ENCODE measurements at regions not wholly inside any gene's neighbourhood (a gene's known extent, or its start where the extent isn't known, plus 50 kb on each side); places are given as distances from the start of the nearest gene placed in this dataset.

DNA sequence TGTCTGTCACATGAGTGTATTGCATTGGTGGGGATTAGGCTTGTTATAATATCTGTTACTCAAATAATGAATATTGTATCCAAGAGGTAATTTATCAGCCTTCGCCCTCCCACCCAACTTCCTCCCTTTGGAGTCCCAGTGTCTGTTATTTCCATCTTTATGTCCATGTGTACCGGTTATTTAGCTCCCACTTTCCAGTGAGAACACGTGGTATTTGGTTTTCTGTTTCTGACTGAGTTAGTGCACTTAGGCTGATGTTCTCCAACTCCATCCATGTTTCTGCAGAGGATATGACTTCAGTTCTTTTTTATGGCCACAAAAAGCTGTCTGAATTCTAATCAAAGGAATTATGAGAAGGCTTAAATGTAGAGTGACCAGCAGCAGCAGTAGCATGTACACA lies 104.0 kb upstream of the ARHGAP28 start:
- Histone ChIP-seq H3K4me1 (ENCODE audit: control insufficient read depth in 3 of 3, insufficient read depth in 2 of 3, low read depth in 1 of 3, low read length in 2 of 3) (no peaks in the 10 kb centered on the region), H3K36me3 (ENCODE audit: control insufficient read depth in 3 of 3, insufficient read depth in 2 of 3, low read depth in 1 of 3, low read length in 3 of 3) (no peaks in the 10 kb centered on the region), H3K4me3 (ENCODE audit: low read depth in 1 of 3, low read length in 3 of 3) (no peak overlapping the region), H3K27ac (ENCODE audit: low read depth in 1 of 3, low read length in 2 of 3) (no peak overlapping the region), H3K27me3 (ENCODE audit: control insufficient read depth in 3 of 3, insufficient read depth in 3 of 3, low read length in 3 of 3) (no peaks in the 10 kb centered on the region), H3K9me3 (ENCODE audit: control insufficient read depth in 2 of 2, insufficient read depth in 1 of 2, low read depth in 1 of 2, low read length in 1 of 2) (no peaks in the 10 kb centered on the region)
- 50 to 78% (median 70%) methylated on average over 3 of the region's 3 CpGs for WGBS, 3 donors
- FAIRE-seq, result no peak
- no peak for DNase-seq

DNA sequence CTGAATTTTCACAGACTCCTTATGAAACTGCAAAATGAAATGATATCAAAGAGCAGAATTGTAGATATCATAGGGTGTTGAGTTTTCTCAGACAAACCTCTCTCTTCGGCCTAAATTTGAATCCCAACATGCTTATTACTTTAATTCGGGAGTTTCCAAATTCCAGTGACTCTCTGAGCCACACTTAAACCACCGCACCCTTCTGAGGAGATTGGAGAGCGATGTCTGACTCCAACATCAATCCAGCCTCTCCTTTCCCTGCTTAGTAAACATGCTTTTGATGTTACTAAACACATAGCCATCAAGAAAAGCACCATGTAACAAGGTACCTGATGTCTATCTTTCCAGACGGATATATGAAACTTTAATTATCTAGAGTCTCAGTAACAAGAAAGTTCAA lies 103.1 kb upstream of the ARHGAP28 start:
- Histone ChIP-seq H3K4me3 (ENCODE audit: low read depth in 1 of 3, low read length in 3 of 3) (no peak overlapping the region), H3K27me3 (ENCODE audit: control insufficient read depth in 3 of 3, insufficient read depth in 3 of 3, low read length in 3 of 3) (no peaks in the 10 kb centered on the region), H3K36me3 (ENCODE audit: control insufficient read depth in 3 of 3, insufficient read depth in 2 of 3, low read depth in 1 of 3, low read length in 3 of 3) (no peaks in the 10 kb centered on the region), H3K9me3 (ENCODE audit: control insufficient read depth in 2 of 2, insufficient read depth in 1 of 2, low read depth in 1 of 2, low read length in 1 of 2) (no peaks in the 10 kb centered on the region), H3K27ac (ENCODE audit: low read depth in 1 of 3, low read length in 2 of 3) (no peak overlapping the region), H3K4me1 (ENCODE audit: control insufficient read depth in 3 of 3, insufficient read depth in 2 of 3, low read depth in 1 of 3, low read length in 2 of 3) (no peaks in the 10 kb centered on the region)
- DNase-seq (no peak), FAIRE-seq (no peak)
- WGBS, 3 donors, result 72 to 93% (median 72%) methylated on average over 5 of the region's 5 CpGs

DNA sequence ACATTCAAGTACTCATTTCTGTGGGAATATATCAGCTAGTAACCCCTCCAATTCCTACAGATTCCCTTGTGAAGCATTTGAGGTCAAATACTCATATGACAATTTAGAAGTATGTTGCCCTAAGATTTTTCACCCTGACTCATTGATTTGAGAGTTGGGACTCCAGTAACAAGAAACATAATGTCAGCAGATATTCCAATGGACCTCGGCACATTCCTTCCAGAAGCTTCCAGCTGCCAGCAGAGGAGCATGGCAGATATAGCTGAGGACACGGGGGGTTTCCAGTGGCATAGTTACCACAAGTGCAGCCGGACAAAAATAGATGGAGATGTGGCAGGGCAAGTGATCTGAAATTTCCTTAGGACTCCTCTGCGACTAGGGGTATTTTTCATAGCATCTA lies 101.9 kb upstream of the ARHGAP28 start:
- FAIRE-seq, result no peak
- Histone ChIP-seq H3K4me3 (ENCODE audit: low read depth in 1 of 3, low read length in 3 of 3) (no peak overlapping the region), H3K9me3 (ENCODE audit: control insufficient read depth in 2 of 2, insufficient read depth in 1 of 2, low read depth in 1 of 2, low read length in 1 of 2) (no peaks in the 10 kb centered on the region), H3K4me1 (ENCODE audit: control insufficient read depth in 3 of 3, insufficient read depth in 2 of 3, low read depth in 1 of 3, low read length in 2 of 3) (no peaks in the 10 kb centered on the region), H3K27ac (ENCODE audit: low read depth in 1 of 3, low read length in 2 of 3) (no peak overlapping the region), H3K27me3 (ENCODE audit: control insufficient read depth in 3 of 3, insufficient read depth in 3 of 3, low read length in 3 of 3) (no peaks in the 10 kb centered on the region), H3K36me3 (ENCODE audit: control insufficient read depth in 3 of 3, insufficient read depth in 2 of 3, low read depth in 1 of 3, low read length in 3 of 3) (no peaks in the 10 kb centered on the region)
- WGBS, 3 donors, result 88 to 91% (median 89%) methylated on average over 4 of the region's 4 CpGs
- no peak for DNase-seq

DNA sequence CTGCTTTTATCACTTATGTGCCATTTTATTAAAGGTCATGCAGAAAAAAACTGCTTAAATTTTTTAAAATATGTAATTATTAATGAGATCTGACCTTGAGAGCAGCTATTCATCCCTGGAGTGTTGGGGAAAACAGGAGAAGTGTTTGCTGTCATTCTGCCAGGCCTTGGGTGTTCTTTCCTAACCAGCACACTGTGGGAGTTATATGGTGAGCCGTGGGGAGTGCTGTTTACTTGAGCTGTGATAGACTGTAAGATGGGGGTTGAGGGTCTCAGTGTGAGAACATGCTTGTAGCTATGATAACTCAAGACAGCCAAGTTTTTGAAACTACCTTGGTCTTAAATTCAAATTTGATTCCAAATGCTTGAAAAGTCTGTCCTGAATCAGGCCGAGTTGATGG lies 101.3 kb upstream of the ARHGAP28 start:
- Histone ChIP-seq H3K4me1 (ENCODE audit: control insufficient read depth in 3 of 3, insufficient read depth in 2 of 3, low read depth in 1 of 3, low read length in 2 of 3) (no peaks in the 10 kb centered on the region), H3K27me3 (ENCODE audit: control insufficient read depth in 3 of 3, insufficient read depth in 3 of 3, low read length in 3 of 3) (no peaks in the 10 kb centered on the region), H3K9me3 (ENCODE audit: control insufficient read depth in 2 of 2, insufficient read depth in 1 of 2, low read depth in 1 of 2, low read length in 1 of 2) (no peaks in the 10 kb centered on the region), H3K36me3 (ENCODE audit: control insufficient read depth in 3 of 3, insufficient read depth in 2 of 3, low read depth in 1 of 3, low read length in 3 of 3) (no peaks in the 10 kb centered on the region), H3K27ac (ENCODE audit: low read depth in 1 of 3, low read length in 2 of 3) (no peak overlapping the region), H3K4me3 (ENCODE audit: low read depth in 1 of 3, low read length in 3 of 3) (no peak overlapping the region)
- no peak for DNase-seq
- WGBS, 3 donors, result 48 to 68% (median 56%) methylated on average over 2 of the region's 2 CpGs
- FAIRE-seq, result no peak

DNA sequence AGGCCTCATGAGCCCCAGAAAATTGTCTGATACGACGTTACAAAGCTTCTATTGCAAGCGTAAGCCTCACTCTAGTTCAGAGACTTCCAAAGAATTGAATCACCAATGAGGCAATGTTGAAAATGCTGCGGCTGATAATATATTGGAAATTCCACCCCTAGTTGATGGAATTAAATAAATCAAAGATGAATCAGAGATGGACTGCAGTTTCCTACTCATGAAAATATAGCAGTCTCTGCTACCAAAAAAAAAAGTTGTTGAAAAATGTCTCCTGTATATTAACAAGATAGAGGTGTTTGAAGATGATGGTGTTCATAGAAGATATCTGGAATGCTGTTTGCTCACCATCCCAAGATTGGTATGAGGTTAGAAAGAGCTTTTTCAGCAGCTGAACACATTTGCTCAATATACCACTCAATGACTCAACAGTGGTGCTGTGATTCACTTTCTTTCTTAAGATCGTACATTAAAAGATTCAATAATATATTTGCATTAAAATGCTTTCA lies 99.8 kb upstream of the ARHGAP28 start:
- no peak for DNase-seq
- no peaks in the 10 kb centered on the region for H3K9me3 ChIP-seq (ENCODE audit: control insufficient read depth in 2 of 2, insufficient read depth in 1 of 2, low read depth in 1 of 2, low read length in 1 of 2)
- no peak overlapping the region for H3K4me3 ChIP-seq (ENCODE audit: low read depth in 1 of 3, low read length in 3 of 3)
- no peaks in the 10 kb centered on the region for H3K4me1 ChIP-seq (ENCODE audit: control insufficient read depth in 3 of 3, insufficient read depth in 2 of 3, low read depth in 1 of 3, low read length in 2 of 3)
- no peaks in the 10 kb centered on the region for H3K36me3 ChIP-seq (ENCODE audit: control insufficient read depth in 3 of 3, insufficient read depth in 2 of 3, low read depth in 1 of 3, low read length in 3 of 3)
- no peaks in the 10 kb centered on the region for H3K27me3 ChIP-seq (ENCODE audit: control insufficient read depth in 3 of 3, insufficient read depth in 3 of 3, low read length in 3 of 3)
- FAIRE-seq, result peak; percentile 36
- WGBS, 3 donors, result 82 to 88% (median 88%) methylated on average over 5 of the region's 5 CpGs
- no peak overlapping the region for H3K27ac ChIP-seq (ENCODE audit: low read depth in 1 of 3, low read length in 2 of 3)

DNA sequence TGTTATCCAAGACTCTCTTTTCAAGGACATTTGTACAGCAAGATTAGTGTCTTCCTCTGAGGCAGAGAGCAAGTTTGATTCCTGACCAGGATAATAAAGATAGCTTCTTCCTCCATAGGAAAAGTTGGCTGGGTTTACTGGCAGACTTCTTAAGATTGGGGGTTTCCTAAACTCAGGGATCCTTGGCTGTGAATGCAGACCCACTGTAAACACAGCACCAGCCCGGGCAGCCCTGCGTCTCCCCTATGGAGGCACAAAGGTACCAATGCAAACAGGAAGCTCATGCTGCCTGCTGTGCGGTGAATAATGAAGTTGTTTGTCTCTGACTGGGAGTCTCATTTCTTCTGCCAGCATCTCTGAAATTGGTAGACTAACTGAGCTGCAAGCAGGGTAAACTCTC lies 96.2 kb upstream of the ARHGAP28 start:
- WGBS, 3 donors, result 33 to 40% (median 40%) methylated on average over 3 of the region's 3 CpGs
- Histone ChIP-seq H3K36me3 (ENCODE audit: control insufficient read depth in 3 of 3, insufficient read depth in 2 of 3, low read depth in 1 of 3, low read length in 3 of 3) (no peaks in the 10 kb centered on the region), H3K27ac (ENCODE audit: low read depth in 1 of 3, low read length in 2 of 3) (no peak overlapping the region), H3K27me3 (ENCODE audit: control insufficient read depth in 3 of 3, insufficient read depth in 3 of 3, low read length in 3 of 3) (no peaks in the 10 kb centered on the region), H3K4me3 (ENCODE audit: low read depth in 1 of 3, low read length in 3 of 3) (no peak overlapping the region), H3K9me3 (ENCODE audit: control insufficient read depth in 2 of 2, insufficient read depth in 1 of 2, low read depth in 1 of 2, low read length in 1 of 2) (no peaks in the 10 kb centered on the region), H3K4me1 (ENCODE audit: control insufficient read depth in 3 of 3, insufficient read depth in 2 of 3, low read depth in 1 of 3, low read length in 2 of 3) (no peaks in the 10 kb centered on the region)
- DNase-seq, result no peak
- FAIRE-seq, result no peak

DNA sequence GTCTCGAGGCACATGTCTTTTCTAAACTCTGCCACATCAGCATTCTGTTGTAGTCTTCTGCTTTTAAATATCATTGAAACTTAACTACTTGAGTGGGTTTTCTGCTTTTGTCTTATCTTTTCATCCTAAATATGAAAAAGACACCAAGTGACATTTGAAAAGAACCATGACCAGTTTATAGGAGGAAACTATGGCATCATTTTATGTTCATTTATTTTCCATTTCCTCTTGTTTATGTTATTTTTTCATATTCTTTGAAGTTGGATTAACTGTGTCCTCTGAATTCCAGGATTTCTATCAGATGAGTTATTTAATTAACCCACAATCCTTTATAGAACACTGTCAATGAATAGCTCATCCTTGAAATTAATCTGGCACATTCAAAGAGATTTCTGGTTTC lies 93.4 kb upstream of the ARHGAP28 start:
- no peak overlapping the region for H3K27ac ChIP-seq (ENCODE audit: low read depth in 1 of 3, low read length in 2 of 3)
- no peaks in the 10 kb centered on the region for H3K9me3 ChIP-seq (ENCODE audit: control insufficient read depth in 2 of 2, insufficient read depth in 1 of 2, low read depth in 1 of 2, low read length in 1 of 2)
- FAIRE-seq, result no peak
- 40 to 71% (median 59%) methylated on average over 1 of the region's 1 CpG for WGBS, 3 donors
- H3K36me3 ChIP-seq (ENCODE audit: control insufficient read depth in 3 of 3, insufficient read depth in 2 of 3, low read depth in 1 of 3, low read length in 3 of 3), result no peaks in the 10 kb centered on the region
- H3K4me1 ChIP-seq (ENCODE audit: control insufficient read depth in 3 of 3, insufficient read depth in 2 of 3, low read depth in 1 of 3, low read length in 2 of 3), result no peaks in the 10 kb centered on the region
- H3K4me3 ChIP-seq (ENCODE audit: low read depth in 1 of 3, low read length in 3 of 3), result no peak overlapping the region
- no peaks in the 10 kb centered on the region for H3K27me3 ChIP-seq (ENCODE audit: control insufficient read depth in 3 of 3, insufficient read depth in 3 of 3, low read length in 3 of 3)
- no peak for DNase-seq

DNA sequence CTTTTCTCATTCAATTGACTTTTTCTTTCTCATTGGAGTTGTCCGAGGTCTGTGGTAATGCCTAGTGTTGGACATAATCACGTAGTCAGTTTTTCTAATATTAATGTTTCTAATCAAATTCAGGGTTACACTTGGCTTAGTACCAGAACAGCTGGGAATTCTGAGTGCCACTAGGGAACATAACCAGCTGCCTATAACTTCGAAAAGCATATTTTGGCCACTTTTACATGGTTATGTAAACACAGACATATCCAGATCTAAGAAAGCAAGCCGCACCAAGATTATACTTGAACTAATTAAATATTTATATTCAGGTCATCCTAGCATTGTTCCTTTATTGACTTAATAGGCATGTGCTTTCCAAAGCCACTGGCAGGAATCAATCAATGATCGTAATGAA lies 91.1 kb upstream of the ARHGAP28 start:
- H3K4me1 ChIP-seq (ENCODE audit: control insufficient read depth in 3 of 3, insufficient read depth in 2 of 3, low read depth in 1 of 3, low read length in 2 of 3), result no peaks in the 10 kb centered on the region
- no peaks in the 10 kb centered on the region for H3K27me3 ChIP-seq (ENCODE audit: control insufficient read depth in 3 of 3, insufficient read depth in 3 of 3, low read length in 3 of 3)
- no peaks in the 10 kb centered on the region for H3K36me3 ChIP-seq (ENCODE audit: control insufficient read depth in 3 of 3, insufficient read depth in 2 of 3, low read depth in 1 of 3, low read length in 3 of 3)
- H3K27ac ChIP-seq (ENCODE audit: low read depth in 1 of 3, low read length in 2 of 3), result no peak overlapping the region
- no peak for DNase-seq
- H3K4me3 ChIP-seq (ENCODE audit: low read depth in 1 of 3, low read length in 3 of 3), result no peak overlapping the region
- WGBS, 3 donors, result 62 to 63% (median 62%) methylated on average over 5 of the region's 5 CpGs
- no peaks in the 10 kb centered on the region for H3K9me3 ChIP-seq (ENCODE audit: control insufficient read depth in 2 of 2, insufficient read depth in 1 of 2, low read depth in 1 of 2, low read length in 1 of 2)
- no peak for FAIRE-seq

DNA sequence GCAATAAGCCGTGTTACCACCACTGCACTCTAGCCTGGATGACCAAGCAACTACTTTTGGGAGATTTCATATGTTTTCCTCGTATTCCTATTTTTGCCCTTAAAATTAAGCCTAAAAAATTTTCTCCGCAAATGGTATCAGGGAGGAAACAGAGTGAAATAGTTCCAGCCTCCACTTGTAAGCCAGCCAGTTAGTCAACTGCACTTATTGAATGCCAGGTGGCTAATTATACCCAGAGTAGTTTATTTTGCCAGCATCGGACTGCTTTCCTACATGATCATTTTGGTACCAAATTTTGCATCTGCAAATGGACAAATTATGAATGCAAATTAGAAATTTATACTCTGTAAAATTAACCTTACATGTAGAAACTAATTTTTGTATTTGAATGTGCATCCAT lies 90.2 kb upstream of the ARHGAP28 start:
- Histone ChIP-seq H3K27ac (ENCODE audit: low read depth in 1 of 3, low read length in 2 of 3) (no peak overlapping the region), H3K4me1 (ENCODE audit: control insufficient read depth in 3 of 3, insufficient read depth in 2 of 3, low read depth in 1 of 3, low read length in 2 of 3) (no peaks in the 10 kb centered on the region), H3K27me3 (ENCODE audit: control insufficient read depth in 3 of 3, insufficient read depth in 3 of 3, low read length in 3 of 3) (no peaks in the 10 kb centered on the region), H3K9me3 (ENCODE audit: control insufficient read depth in 2 of 2, insufficient read depth in 1 of 2, low read depth in 1 of 2, low read length in 1 of 2) (no peaks in the 10 kb centered on the region), H3K36me3 (ENCODE audit: control insufficient read depth in 3 of 3, insufficient read depth in 2 of 3, low read depth in 1 of 3, low read length in 3 of 3) (no peaks in the 10 kb centered on the region), H3K4me3 (ENCODE audit: low read depth in 1 of 3, low read length in 3 of 3) (no peak overlapping the region)
- FAIRE-seq, result no peak
- WGBS, 3 donors, result 81 to 89% (median 87%) methylated on average over 4 of the region's 4 CpGs
- DNase-seq, result no peak
